IMR-90 (cell line): ENCODE measurements at regions not wholly inside any gene's neighbourhood (a gene's known extent, or its start where the extent isn't known, plus 50 kb on each side); places are given as distances from the start of the nearest gene placed in this dataset.

ENCODE experiments used
- ATAC-seq: fragments of 200-7000 bp; cut with Tn5 transposase; 2 replicates; pipeline ENCODE4 v1.9.1; 2020; ENCODE audit warnings: low read depth, mild to moderate bottlenecking, moderate library complexity
- BruUV-seq: library from RNA; stranded (reverse); fragments of 400-500 nt; replicated peaks from 2 replicates; lab custom pipeline; 2021; lab: Mats Ljungman, UMichigan
- CTCF ChIA-PET: fragments of 300-600 bp; formaldehyde crosslinking; extraction: SDS; loops from one replicate; lab custom pipeline; 2021; ENCODE audit warnings: antibody characterized with exemption; lab: Yijun Ruan, JAX
- POLR2A ChIA-PET: fragments of 300-600 bp; sonication (Branson Sonifier 250); formaldehyde crosslinking; loops from one replicate; lab custom pipeline; 2022; ENCODE audit warnings: antibody characterized with exemption; ENCODE audit not compliant: unreplicated experiment; lab: Charles Lee
- DNase-seq: peaks from one replicate; pipeline ENCODE4 v3.0.0; 2013
- H2AFZ ChIP-seq: replicated peaks from 2 replicates; pipeline ENCODE3; 2013; ENCODE audit warnings: low read length, mild to moderate bottlenecking; ENCODE audit not compliant: poor library complexity
- H2AK5ac ChIP-seq: 2 replicates; pipeline ENCODE4 v1.6.1; 2013; ENCODE audit warnings: low read depth, low read length, inconsistent platforms
- H2AK9ac ChIP-seq: replicated peaks from 2 replicates; pipeline ENCODE3; 2013; ENCODE audit warnings: mild to moderate bottlenecking, low read depth, low read length, moderate library complexity; ENCODE audit not compliant: poor library complexity
- H2BK120ac ChIP-seq: 2 replicates; pipeline ENCODE4 v1.6.1; 2013; ENCODE audit warnings: low read depth, low read length, inconsistent platforms
- H2BK15ac ChIP-seq: 3 replicates; pipeline ENCODE4 v1.6.1; 2013; ENCODE audit warnings: low read depth, low read length, inconsistent platforms
- H2BK20ac ChIP-seq: 2 replicates; pipeline ENCODE4 v1.6.1; 2013; ENCODE audit warnings: low read depth, mild to moderate bottlenecking, inconsistent platforms, low read length, moderate library complexity
- H2BK5ac ChIP-seq: 2 replicates; pipeline ENCODE4 v1.6.1; 2013; ENCODE audit warnings: mild to moderate bottlenecking, low read depth, low read length, inconsistent platforms; ENCODE audit not compliant: poor library complexity, severe bottlenecking
- H3K14ac ChIP-seq: replicated peaks from 2 replicates; pipeline ENCODE4 v1.6.1; 2013; ENCODE audit warnings: low read depth, low read length, inconsistent platforms
- H3K18ac ChIP-seq: 2 replicates; pipeline ENCODE4 v1.6.1; 2013; ENCODE audit warnings: low read depth, low read length, control low read depth
- H3K23ac ChIP-seq: 2 replicates; pipeline ENCODE4 v1.6.1; 2013; ENCODE audit warnings: low read depth, low read length, inconsistent platforms
- H3K27ac ChIP-seq: 2 replicates; pipeline ENCODE4 v1.5.1; 2013; ENCODE audit warnings: mild to moderate bottlenecking, control low read depth, low read length; ENCODE audit not compliant: insufficient read depth
- H3K27me3 ChIP-seq: 2 replicates; pipeline ENCODE4 v1.6.1; 2013; ENCODE audit warnings: low read length; ENCODE audit not compliant: control insufficient read depth, insufficient read depth
- H3K36me3 ChIP-seq: 2 replicates; pipeline ENCODE4 v1.6.1; 2013; ENCODE audit warnings: low read length, mixed read lengths; ENCODE audit not compliant: control insufficient read depth, insufficient read depth
- H3K4ac ChIP-seq: 2 replicates; pipeline ENCODE4 v1.6.1; 2013; ENCODE audit warnings: low read depth, low read length, inconsistent platforms
- H3K4me1 ChIP-seq: 2 replicates; pipeline ENCODE4 v1.6.1; 2013; ENCODE audit warnings: low read length, mixed read lengths; ENCODE audit not compliant: control insufficient read depth, insufficient read depth
- H3K4me2 ChIP-seq: 2 replicates; pipeline ENCODE4 v1.6.1; 2013; ENCODE audit warnings: low read depth, mild to moderate bottlenecking, control low read depth, low read length, moderate library complexity
- H3K4me3 ChIP-seq: 2 replicates; pipeline ENCODE4 v1.5.1; 2013; ENCODE audit warnings: low read depth, mild to moderate bottlenecking, control low read depth, low read length, moderate library complexity; ENCODE audit not compliant: insufficient read depth
- H3K56ac ChIP-seq: 2 replicates; pipeline ENCODE4 v1.6.1; 2013; ENCODE audit warnings: low read length, inconsistent platforms; ENCODE audit not compliant: insufficient read depth; ENCODE audit errors: extremely low read depth
- H3K79me1 ChIP-seq, 2 experiments: 2 replicates each; pipeline ENCODE4 v1.6.1; 2013; ENCODE audit warnings: low read length in 2 of 2, inconsistent platforms in 1 of 2, low read depth in 1 of 2
- H3K9ac ChIP-seq: 2 replicates; pipeline ENCODE4 v1.6.1; 2013; ENCODE audit warnings: low read depth, low read length, control low read depth
- H3K9me1 ChIP-seq: 2 replicates; pipeline ENCODE4 v1.6.1; 2013; ENCODE audit warnings: low read length, inconsistent platforms; ENCODE audit not compliant: insufficient read depth
- H3K9me3 ChIP-seq: 2 replicates; pipeline ENCODE4 v1.6.1; 2013; ENCODE audit warnings: low read length; ENCODE audit not compliant: control insufficient read depth, insufficient read depth
- H4K20me1 ChIP-seq: 2 replicates; pipeline ENCODE4 v1.6.1; 2013; ENCODE audit warnings: low read length, inconsistent platforms; ENCODE audit not compliant: insufficient read depth
- H4K5ac ChIP-seq: 2 replicates; pipeline ENCODE4 v1.6.1; 2013; ENCODE audit warnings: mild to moderate bottlenecking, low read depth, low read length, control low read depth
- H4K8ac ChIP-seq, 2 experiments: 2 replicates each; pipeline ENCODE4 v1.6.1; 2013; ENCODE audit warnings: low read depth in 2 of 2, low read length in 2 of 2, control low read depth in 1 of 2, inconsistent platforms in 1 of 2
- H4K91ac ChIP-seq: 2 replicates; pipeline ENCODE4 v1.6.1; 2013; ENCODE audit warnings: low read depth, low read length, inconsistent platforms; ENCODE audit not compliant: insufficient read depth
- BHLHE40 ChIP-seq: fragments of 150-350 bp; IDR thresholded peaks from 2 replicates; pipeline ENCODE4 v1.6.1; 2016; ENCODE audit warnings: mild to moderate bottlenecking, low read depth, low read length
- CEBPB ChIP-seq: IDR thresholded peaks from 2 replicates; pipeline ENCODE4 v1.6.1; 2012; ENCODE audit warnings: low read depth, low read length, improper control_type of control experiment
- CHD1 ChIP-seq: IDR thresholded peaks from 2 replicates; pipeline ENCODE4 v1.6.1; 2012; ENCODE audit warnings: low read depth, low read length, improper control_type of control experiment
- FOS ChIP-seq: fragments of 150-350 bp; IDR thresholded peaks from 2 replicates; pipeline ENCODE4 v1.6.1; 2016; ENCODE audit warnings: low read depth, low read length
- MAFK ChIP-seq: IDR thresholded peaks from 2 replicates; pipeline ENCODE4 v1.6.1; 2012; ENCODE audit warnings: low read depth, low read length, improper control_type of control experiment
- MXI1 ChIP-seq: IDR thresholded peaks from 2 replicates; pipeline ENCODE4 v1.6.1; 2012; ENCODE audit warnings: low read depth, mild to moderate bottlenecking, low read length, moderate library complexity, borderline replicate concordance
- NFE2L2 ChIP-seq: fragments of 150-350 bp; IDR thresholded peaks from 2 replicates; pipeline ENCODE4 v1.6.1; 2016; ENCODE audit warnings: low read depth, mild to moderate bottlenecking, low read length
- RAD21 ChIP-seq: IDR thresholded peaks from 2 replicates; pipeline ENCODE4 v1.6.1; 2012; ENCODE audit warnings: low read length, improper control_type of control experiment
- RCOR1 ChIP-seq: IDR thresholded peaks from 2 replicates; pipeline ENCODE4 v1.6.1; 2012; ENCODE audit warnings: mild to moderate bottlenecking, low read length, improper control_type of control experiment; ENCODE audit not compliant: insufficient replicate concordance
- RFX5 ChIP-seq: IDR thresholded peaks from 2 replicates; pipeline ENCODE4 v1.8.0; 2012; ENCODE audit warnings: low read depth, mild to moderate bottlenecking, low read length, moderate library complexity
- SMC3 ChIP-seq: fragments of 150-350 bp; IDR thresholded peaks from 2 replicates; pipeline ENCODE4 v1.6.1; 2016; ENCODE audit warnings: low read depth, mild to moderate bottlenecking, antibody characterized with exemption, low read length, moderate library complexity
- WGBS, 2 experiments: methylation state at CpG; one replicate each; pipeline versions ENCODE4 v1.1.5 to v1.1.7; 2013; ENCODE audit warnings: missing lambda C conversion rate in 2 of 2; ENCODE audit not compliant: insufficient read length in 1 of 2; ENCODE audit errors: extremely low coverage in 2 of 2; 5-methylcytosine and 5-hydroxymethylcytosine counted together
- dilution Hi-C: fragments of 300-500 bp; cut with HindIII; formaldehyde crosslinking; loops from one replicate; pipeline ENCODE4 v1.14.3; 2018; ENCODE audit warnings: low sequenced_read_pairs; ENCODE audit not compliant: unreplicated experiment
- in situ Hi-C: fragments of 300-500 bp; cut with MboI; formaldehyde crosslinking; loops from 3 replicates; pipeline ENCODE4 v1.14.3; 2019; ENCODE audit warnings: low sequenced_read_pairs, inconsistent platforms, mixed read lengths
- intact Hi-C: fragments of 100-400 bp; cut with micrococcal nuclease; formaldehyde crosslinking; loops from 2 replicates; pipeline ENCODE4 v1.10.0; 2022

GRCh38 chr12:53862206-53862605 lies 76.4 kb upstream of the HOXC13 start:
- intact Hi-C loops: no loop called here
- Histone ChIP-seq H4K8ac (no peak overlapping the region), H4K91ac (no peak overlapping the region), H3K36me3 (no peaks in the 10 kb centered on the region), H3K9ac (no peak overlapping the region), H3K9me3 (no peaks in the 10 kb centered on the region), H2BK15ac (no peak overlapping the region), H3K4me1 (no peaks in the 10 kb centered on the region), H3K14ac (no peak overlapping the region), H3K23ac (no peak overlapping the region), H4K5ac (no peak overlapping the region), H2BK20ac (no peak overlapping the region), H3K27ac (no peak overlapping the region), H2AK9ac (no peak overlapping the region), H2BK5ac (no peak overlapping the region), H3K18ac (no peak overlapping the region), H3K4me2 (no peak overlapping the region), H3K79me1 (no peaks in the 10 kb centered on the region), H3K4ac (no peak overlapping the region), H2AK5ac (no peak overlapping the region), H3K9me1 (no peaks in the 10 kb centered on the region), H2BK120ac (no peak overlapping the region), H3K4me3 (no peak overlapping the region), H2AFZ (no peak overlapping the region), H4K20me1 (no peaks in the 10 kb centered on the region), H3K27me3 (peaks cover 7% of the 10 kb centered on the region), H3K56ac (no peak overlapping the region)
- BruUV-seq: no TSS peak
- ATAC-seq (no peak), DNase-seq (no peak)
- in situ Hi-C loops: no loop called here
- 80% methylated on average over 1 of the region's 3 CpGs; no CpG with 5 or more reads in 1 of the 2 experiments for WGBS, 2 experiments
- ChIA-PET POLR2A (no interaction called here), CTCF (interaction anchor here (0.5 kb wide), 1 partner anchor 121 kb away, joined by 5 read pairs; no protein-coding TSS in a partner anchor)
- dilution Hi-C loops: no loop called here
- TF ChIP-seq RAD21: no peak
- TF ChIP-seq MXI1: no peak
- no peak for TF ChIP-seq BHLHE40
- no peak for TF ChIP-seq MAFK
- no peak for TF ChIP-seq RFX5
- no peak for TF ChIP-seq SMC3
- no peak for TF ChIP-seq CHD1
- no peak for TF ChIP-seq CEBPB
- TF ChIP-seq FOS: no peak
- no peak for TF ChIP-seq RCOR1
- no peak for TF ChIP-seq NFE2L2
